ENCODE measurements at regions not wholly inside any gene's neighbourhood (a gene's known extent, or its start where the extent isn't known, plus 50 kb on each side); places are given as distances from the start of the nearest gene placed in this dataset.

- no peak overlapping the region for H3K27ac Mint-ChIP-seq
- no peaks in the 10 kb centered on the region for H3K36me3 ChIP-seq (replicated peaks in 1 of 2; ENCODE audit: control insufficient read depth in 1 of 2, insufficient read depth in 2 of 2, low read length in 2 of 2)
- no peak overlapping the region for H3K27ac ChIP-seq (ENCODE audit: low read depth in 1 of 2, low read length in 2 of 2)
- H3K9ac ChIP-seq (ENCODE audit: insufficient read depth, low read length, poor library complexity, severe bottlenecking): no peak overlapping the region
- 91% methylated on average over 8 of the region's 9 CpGs for WGBS (ENCODE audit: insufficient coverage)
- no peaks in the 10 kb centered on the region for H3K36me3 Mint-ChIP-seq
- peaks cover 0 to 3% of the 10 kb centered on the region in 2 donors for H3K9me3 ChIP-seq (replicated peaks in 1 of 2; ENCODE audit: control insufficient read depth in 1 of 2, insufficient read depth in 1 of 2, low read length in 2 of 2)
- H3K27me3 ChIP-seq (ENCODE audit: control insufficient read depth in 2 of 2, insufficient read depth in 2 of 2, low read length in 2 of 2): no peaks in the 10 kb centered on the region
- no peak overlapping the region for H3K4me3 ChIP-seq (replicated peaks in 1 of 3; ENCODE audit: low read depth in 2 of 3, low read length in 3 of 3)
- H4K20me1 ChIP-seq (ENCODE audit: insufficient read depth, low read length): no peaks in the 10 kb centered on the region
- no peaks in the 10 kb centered on the region for H3K79me2 ChIP-seq (ENCODE audit: insufficient read depth, low read length)
- no peak overlapping the region for H3K4me2 ChIP-seq (replicated peaks; ENCODE audit: extremely low read depth, low read length, poor library complexity, severe bottlenecking)
- no peaks in the 10 kb centered on the region for H3K4me1 ChIP-seq (ENCODE audit: control insufficient read depth in 1 of 2, insufficient read depth in 2 of 2, low read length in 2 of 2)
- H3K4me1 Mint-ChIP-seq: no peaks in the 10 kb centered on the region
- no peak overlapping the region for H3K4me3 Mint-ChIP-seq
- no peak overlapping the region for H2AFZ ChIP-seq (ENCODE audit: insufficient read depth, low read depth, low read length, poor library complexity, severe bottlenecking)
- peaks cover 0 to 5% (median 0%) of the 10 kb centered on the region in 7 donors for H3K9me3 Mint-ChIP-seq
- no peak for DNase-seq
- H3K27me3 Mint-ChIP-seq (ENCODE audit: low read depth in 3 of 3): peaks cover 0 to 4% (median 1%) of the 10 kb centered on the region in 3 donors
- no peak for TF ChIP-seq CTCF (IDR thresholded peaks at IDR 0.05)
- intact Hi-C loops (cut with micrococcal nuclease): no loop called here
Observed at GRCh38 chr3:73746623-73747022, 121.9 kb upstream of the PDZRN3 start.

- Mint-ChIP-seq H3K4me3 (no peak overlapping the region), H3K27ac (no peak overlapping the region), H3K36me3 (no peaks in the 10 kb centered on the region), H3K4me1 (no peaks in the 10 kb centered on the region), H3K27me3 (ENCODE audit: low read depth in 3 of 3) (peaks cover 1 to 4% (median 1%) of the 10 kb centered on the region in 3 donors), H3K9me3 (peaks cover 0 to 5% (median 2%) of the 10 kb centered on the region in 7 donors)
- no peak overlapping the region for H2AFZ ChIP-seq (ENCODE audit: insufficient read depth, low read depth, low read length, poor library complexity, severe bottlenecking)
- H3K9ac ChIP-seq (ENCODE audit: insufficient read depth, low read length, poor library complexity, severe bottlenecking): no peak overlapping the region
- peaks cover 0 to 3% of the 10 kb centered on the region in 2 donors for H3K9me3 ChIP-seq (replicated peaks in 1 of 2; ENCODE audit: control insufficient read depth in 1 of 2, insufficient read depth in 1 of 2, low read length in 2 of 2)
- no peak overlapping the region for H3K4me2 ChIP-seq (replicated peaks; ENCODE audit: extremely low read depth, low read length, poor library complexity, severe bottlenecking)
- H3K27me3 ChIP-seq (ENCODE audit: control insufficient read depth in 2 of 2, insufficient read depth in 2 of 2, low read length in 2 of 2): no peaks in the 10 kb centered on the region
- H3K79me2 ChIP-seq (ENCODE audit: insufficient read depth, low read length): no peaks in the 10 kb centered on the region
- intact Hi-C loops (cut with micrococcal nuclease): no loop called here
- no peaks in the 10 kb centered on the region for H3K4me1 ChIP-seq (ENCODE audit: control insufficient read depth in 1 of 2, insufficient read depth in 2 of 2, low read length in 2 of 2)
- no peak for TF ChIP-seq CTCF (IDR thresholded peaks at IDR 0.05)
- H4K20me1 ChIP-seq (ENCODE audit: insufficient read depth, low read length): no peaks in the 10 kb centered on the region
- no peaks in the 10 kb centered on the region for H3K36me3 ChIP-seq (replicated peaks in 1 of 2; ENCODE audit: control insufficient read depth in 1 of 2, insufficient read depth in 2 of 2, low read length in 2 of 2)
- H3K4me3 ChIP-seq (replicated peaks in 1 of 3; ENCODE audit: low read depth in 2 of 3, low read length in 3 of 3): no peak overlapping the region
- H3K27ac ChIP-seq (ENCODE audit: low read depth in 1 of 2, low read length in 2 of 2): no peak overlapping the region
- 71% methylated on average over 4 of the region's 9 CpGs for WGBS (ENCODE audit: insufficient coverage)
- DNase-seq: no peak
Observed at GRCh38 chr3:73745526-73746191, 120.9 kb upstream of the PDZRN3 start.

Data from CD14-positive monocyte (primary cell).